ENCODE measurements at regions not wholly inside any gene's neighbourhood (a gene's known extent, or its start where the extent isn't known, plus 50 kb on each side); places are given as distances from the start of the nearest gene placed in this dataset.

GRCh38 chr6:22444330-22444729, 125.0 kb upstream of the HDGFL1 start:
- ChIA-PET CTCF (ENCODE audit: partially characterized antibody) (no interaction called here), POLR2A (ENCODE audit: partially characterized antibody) (no interaction called here)
- intact Hi-C loops (cut with micrococcal nuclease): no loop called here
- H3K36me3 ChIP-seq (ENCODE audit: insufficient read depth, low read length): no peaks in the 10 kb centered on the region
- no peaks in the 10 kb centered on the region for H3K4me1 ChIP-seq (ENCODE audit: insufficient read depth, low read length)
- H3K9me3 ChIP-seq (ENCODE audit: control insufficient read depth in 1 of 2, low read length in 2 of 2): no peaks in the 10 kb centered on the region
- no peaks in the 10 kb centered on the region for H3K27me3 Mint-ChIP-seq
- no peak overlapping the region for H3K4me3 Mint-ChIP-seq
- H3K4me1 Mint-ChIP-seq: no peaks in the 10 kb centered on the region
- no peak overlapping the region for H3K4me3 ChIP-seq (ENCODE audit: low read length in 2 of 2)
- H3K36me3 Mint-ChIP-seq: no peaks in the 10 kb centered on the region
- no peaks in the 10 kb centered on the region for H3K27me3 ChIP-seq (ENCODE audit: insufficient read depth, low read length)
- peaks cover 0 to 5% (median 1%) of the 10 kb centered on the region in 8 donors for H3K9me3 Mint-ChIP-seq
- no peak overlapping the region for H3K27ac Mint-ChIP-seq
- DNase-seq: no peak
- H3K27ac ChIP-seq (ENCODE audit: low read depth, low read length): no peak overlapping the region

DNA sequence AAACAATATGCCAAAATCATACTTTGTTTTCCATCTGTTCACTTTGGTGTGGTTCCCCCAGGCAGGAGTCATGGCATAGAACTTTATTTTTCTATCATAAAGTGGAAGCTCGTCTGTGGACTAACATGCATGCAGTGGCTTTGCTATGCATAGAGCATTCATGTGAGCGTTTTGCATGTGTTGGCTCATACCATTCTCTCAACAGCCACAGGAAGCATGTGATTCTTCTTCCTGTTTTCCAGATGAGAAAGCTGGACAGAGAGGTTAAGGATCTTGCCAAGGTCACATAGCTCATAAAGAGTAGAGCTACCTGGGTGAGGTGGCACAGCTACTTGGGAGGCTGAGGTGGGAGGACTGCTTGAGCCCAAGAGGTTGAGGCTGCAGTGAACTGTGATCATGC, 123.4 kb upstream of the HDGFL1 start:
- intact Hi-C loops (cut with micrococcal nuclease): no loop called here
- Histone ChIP-seq H3K9me3 (ENCODE audit: control insufficient read depth in 1 of 2, low read length in 2 of 2) (no peaks in the 10 kb centered on the region), H3K4me3 (ENCODE audit: low read length in 2 of 2) (no peak overlapping the region), H3K27me3 (ENCODE audit: insufficient read depth, low read length) (no peaks in the 10 kb centered on the region), H3K36me3 (ENCODE audit: insufficient read depth, low read length) (no peaks in the 10 kb centered on the region), H3K27ac (ENCODE audit: low read depth, low read length) (no peak overlapping the region), H3K4me1 (ENCODE audit: insufficient read depth, low read length) (no peaks in the 10 kb centered on the region)
- Mint-ChIP-seq H3K4me3 (no peak overlapping the region), H3K27me3 (no peaks in the 10 kb centered on the region), H3K9me3 (peaks cover 0 to 4% (median under 1%) of the 10 kb centered on the region in 8 donors), H3K27ac (no peak overlapping the region), H3K36me3 (no peaks in the 10 kb centered on the region), H3K4me1 (no peaks in the 10 kb centered on the region)
- CTCF ChIA-PET (ENCODE audit: partially characterized antibody): no interaction called here
- no peak for DNase-seq
- POLR2A ChIA-PET (ENCODE audit: partially characterized antibody): no interaction called here

DNA sequence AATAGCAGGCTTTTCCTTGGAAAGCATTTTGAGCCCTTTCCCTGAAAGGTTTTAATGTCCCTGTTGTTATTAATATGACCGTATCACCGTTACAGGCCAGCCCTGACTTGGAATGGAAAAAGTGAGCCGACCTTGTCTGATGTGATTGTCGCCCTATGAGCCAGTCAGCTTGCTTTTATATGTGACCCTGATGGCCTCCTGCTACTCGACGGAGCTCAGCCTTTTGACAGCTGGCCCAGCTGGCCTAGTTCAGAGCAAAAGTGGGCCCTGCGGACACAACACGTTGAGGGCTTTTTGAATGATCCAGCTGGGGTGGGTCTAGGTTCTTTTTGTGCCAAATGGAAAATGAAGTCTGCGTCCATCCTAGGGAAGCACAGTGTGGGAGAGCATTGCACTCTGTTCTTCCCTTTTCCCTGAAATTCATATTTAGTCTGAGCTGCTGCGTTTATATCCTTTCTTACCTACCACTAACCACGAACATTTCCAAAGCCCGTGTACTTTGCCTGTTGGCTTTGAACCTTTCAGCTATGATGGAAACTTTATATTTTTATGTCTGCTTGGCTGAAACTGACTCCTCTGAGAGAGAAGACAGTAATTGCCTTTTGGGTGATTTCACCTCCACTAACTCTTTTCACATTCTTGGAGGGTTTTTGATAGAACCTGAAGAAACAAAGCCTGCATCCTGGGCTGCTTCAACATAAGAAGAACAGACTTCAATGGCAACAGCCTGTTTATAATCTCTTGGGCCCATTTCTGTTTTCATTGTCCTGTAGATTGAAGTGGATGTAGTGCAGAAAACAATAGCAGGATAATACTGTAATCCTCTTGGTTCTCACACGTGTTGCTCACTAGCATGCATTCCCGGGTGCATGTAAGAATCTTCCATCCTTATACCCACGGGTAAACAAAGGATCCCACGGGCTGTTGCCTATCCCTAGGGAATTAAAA, 121.8 kb upstream of the HDGFL1 start:
- Mint-ChIP-seq H3K27me3 (no peaks in the 10 kb centered on the region), H3K36me3 (no peaks in the 10 kb centered on the region), H3K4me3 (no peak overlapping the region), H3K27ac (no peak overlapping the region), H3K4me1 (no peaks in the 10 kb centered on the region), H3K9me3 (peaks cover 0 to 6% (median 2%) of the 10 kb centered on the region in 8 donors)
- Histone ChIP-seq H3K27ac (ENCODE audit: low read depth, low read length) (no peak overlapping the region), H3K27me3 (ENCODE audit: insufficient read depth, low read length) (no peaks in the 10 kb centered on the region), H3K9me3 (ENCODE audit: control insufficient read depth in 1 of 2, low read length in 2 of 2) (no peaks in the 10 kb centered on the region), H3K4me3 (ENCODE audit: low read length in 2 of 2) (no peak overlapping the region), H3K36me3 (ENCODE audit: insufficient read depth, low read length) (no peaks in the 10 kb centered on the region), H3K4me1 (ENCODE audit: insufficient read depth, low read length) (no peaks in the 10 kb centered on the region)
- intact Hi-C loops (cut with micrococcal nuclease): no loop called here
- POLR2A ChIA-PET (ENCODE audit: partially characterized antibody): no interaction called here
- CTCF ChIA-PET (ENCODE audit: partially characterized antibody): no interaction called here
- DNase-seq: no peak

GRCh38 chr6:22448291-22448711, 121.1 kb upstream of the HDGFL1 start:
- intact Hi-C loops (cut with micrococcal nuclease): no loop called here
- no peak overlapping the region for H3K27ac Mint-ChIP-seq
- H3K27me3 ChIP-seq (ENCODE audit: insufficient read depth, low read length): no peaks in the 10 kb centered on the region

GRCh38 chr6:22451962-22452361, 117.4 kb upstream of the HDGFL1 start:
- no peak overlapping the region for H3K4me3 ChIP-seq (ENCODE audit: low read length in 2 of 2)
- H3K27me3 ChIP-seq (ENCODE audit: insufficient read depth, low read length): no peaks in the 10 kb centered on the region
- intact Hi-C loops (cut with micrococcal nuclease): no loop called here
- Mint-ChIP-seq H3K9me3 (peaks cover 2 to 12% (median 4%) of the 10 kb centered on the region in 8 donors), H3K36me3 (no peaks in the 10 kb centered on the region), H3K27me3 (peaks cover 0 to 2% of the 10 kb centered on the region in 2 donors), H3K4me1 (no peaks in the 10 kb centered on the region), H3K4me3 (no peak overlapping the region), H3K27ac (no peak overlapping the region)
- CTCF ChIA-PET (ENCODE audit: partially characterized antibody): no interaction called here
- H3K27ac ChIP-seq (ENCODE audit: low read depth, low read length): no peak overlapping the region
- H3K9me3 ChIP-seq (ENCODE audit: control insufficient read depth in 1 of 2, low read length in 2 of 2): no peaks in the 10 kb centered on the region
- POLR2A ChIA-PET (ENCODE audit: partially characterized antibody): no interaction called here
- H3K36me3 ChIP-seq (ENCODE audit: insufficient read depth, low read length): no peaks in the 10 kb centered on the region
- DNase-seq: no peak
- no peaks in the 10 kb centered on the region for H3K4me1 ChIP-seq (ENCODE audit: insufficient read depth, low read length)

More at GRCh38 chr6:22448291-22448711, 121.1 kb upstream of the HDGFL1 start:
- no peaks in the 10 kb centered on the region for H3K36me3 Mint-ChIP-seq
- no peak for DNase-seq
- peaks cover 0 to 2% of the 10 kb centered on the region in 2 donors for H3K27me3 Mint-ChIP-seq
- no peaks in the 10 kb centered on the region for H3K4me1 Mint-ChIP-seq
- no peaks in the 10 kb centered on the region for H3K4me1 ChIP-seq (ENCODE audit: insufficient read depth, low read length)
- CTCF ChIA-PET (ENCODE audit: partially characterized antibody): no interaction called here
- POLR2A ChIA-PET (ENCODE audit: partially characterized antibody): no interaction called here
- H3K4me3 Mint-ChIP-seq: no peak overlapping the region
- H3K27ac ChIP-seq (ENCODE audit: low read depth, low read length): no peak overlapping the region
- no peaks in the 10 kb centered on the region for H3K36me3 ChIP-seq (ENCODE audit: insufficient read depth, low read length)
- no peaks in the 10 kb centered on the region for H3K9me3 ChIP-seq (ENCODE audit: control insufficient read depth in 1 of 2, low read length in 2 of 2)
- peaks cover 0 to 6% (median 3%) of the 10 kb centered on the region in 8 donors for H3K9me3 Mint-ChIP-seq
- H3K4me3 ChIP-seq (ENCODE audit: low read length in 2 of 2): no peak overlapping the region

DNA sequence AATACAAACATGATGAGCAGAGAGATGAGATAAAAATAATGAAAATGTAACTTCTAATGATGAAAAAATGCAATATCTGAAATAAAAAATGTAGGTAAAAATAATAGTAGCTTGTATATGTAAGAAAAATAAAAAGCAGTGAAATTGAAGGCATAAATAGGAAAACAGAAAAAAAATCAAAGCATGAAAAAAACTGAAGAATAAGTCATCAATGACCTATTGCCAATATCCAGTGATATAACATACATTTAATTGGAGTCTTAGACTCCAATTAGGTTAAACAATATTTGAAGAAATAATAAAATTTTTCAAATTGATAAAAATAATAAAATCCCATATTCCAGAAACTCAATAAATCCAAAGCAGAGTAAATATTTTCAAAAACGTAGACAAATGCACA, 114.0 kb upstream of the HDGFL1 start:
- no peaks in the 10 kb centered on the region for H3K27me3 ChIP-seq (ENCODE audit: insufficient read depth, low read length)
- no peak overlapping the region for H3K4me3 ChIP-seq (ENCODE audit: low read length in 2 of 2)
- no peaks in the 10 kb centered on the region for H3K36me3 Mint-ChIP-seq
- H3K27ac Mint-ChIP-seq: no peak overlapping the region
- no peak overlapping the region for H3K4me3 Mint-ChIP-seq
- peaks cover 0 to 14% (median 3%) of the 10 kb centered on the region in 8 donors for H3K9me3 Mint-ChIP-seq
- no peaks in the 10 kb centered on the region for H3K36me3 ChIP-seq (ENCODE audit: insufficient read depth, low read length)
- POLR2A ChIA-PET (ENCODE audit: partially characterized antibody): no interaction called here
- DNase-seq: no peak
- H3K27ac ChIP-seq (ENCODE audit: low read depth, low read length): no peak overlapping the region
- CTCF ChIA-PET (ENCODE audit: partially characterized antibody): no interaction called here
- no peaks in the 10 kb centered on the region for H3K4me1 Mint-ChIP-seq
- H3K4me1 ChIP-seq (ENCODE audit: insufficient read depth, low read length): no peaks in the 10 kb centered on the region
- intact Hi-C loops (cut with micrococcal nuclease): no loop called here
- no peaks in the 10 kb centered on the region for H3K9me3 ChIP-seq (ENCODE audit: control insufficient read depth in 1 of 2, low read length in 2 of 2)
- H3K27me3 Mint-ChIP-seq: peaks cover 0 to 2% of the 10 kb centered on the region in 2 donors

DNA sequence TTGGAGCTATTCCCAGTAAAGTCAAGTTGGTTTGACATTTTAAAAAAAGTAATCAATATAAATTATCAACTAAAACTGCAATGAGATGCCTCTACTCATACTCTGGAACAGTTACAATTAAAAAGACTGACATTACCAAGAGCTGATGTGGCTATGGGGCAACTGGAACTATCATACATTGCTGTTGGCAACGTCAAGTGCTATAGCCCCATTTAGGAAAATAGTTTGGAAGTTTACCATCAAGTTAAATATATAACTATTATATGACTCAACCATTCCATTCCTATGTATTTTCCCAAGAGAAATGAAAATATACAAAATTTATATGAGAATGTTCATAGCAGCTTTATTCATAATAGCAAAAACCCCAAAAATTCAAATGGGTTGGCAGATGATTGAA, 111.4 kb upstream of the HDGFL1 start:
- Mint-ChIP-seq H3K27me3 (no peaks in the 10 kb centered on the region), H3K4me1 (no peaks in the 10 kb centered on the region), H3K36me3 (no peaks in the 10 kb centered on the region), H3K27ac (no peak overlapping the region), H3K4me3 (no peak overlapping the region), H3K9me3 (peaks cover 0 to 14% (median 2%) of the 10 kb centered on the region in 8 donors)
- ChIA-PET CTCF (ENCODE audit: partially characterized antibody) (no interaction called here), POLR2A (ENCODE audit: partially characterized antibody) (no interaction called here)
- Histone ChIP-seq H3K27ac (ENCODE audit: low read depth, low read length) (no peak overlapping the region), H3K27me3 (ENCODE audit: insufficient read depth, low read length) (no peaks in the 10 kb centered on the region), H3K36me3 (ENCODE audit: insufficient read depth, low read length) (no peaks in the 10 kb centered on the region), H3K9me3 (ENCODE audit: control insufficient read depth in 1 of 2, low read length in 2 of 2) (no peaks in the 10 kb centered on the region), H3K4me1 (ENCODE audit: insufficient read depth, low read length) (no peaks in the 10 kb centered on the region), H3K4me3 (ENCODE audit: low read length in 2 of 2) (no peak overlapping the region)
- DNase-seq: no peak
- intact Hi-C loops (cut with micrococcal nuclease): no loop called here
